AG08395 (cell line): ENCODE measurements at regions not wholly inside any gene's neighbourhood (a gene's known extent, or its start where the extent isn't known, plus 50 kb on each side); places are given as distances from the start of the nearest gene placed in this dataset.
A peak's percentile ranks its signal among the peaks of the same experiment; 100 is the strongest.

Experiments
- DNase-seq: peaks from one replicate; pipeline ENCODE4 v3.0.0; 2012; ENCODE audit warnings: mixed read lengths, low spot score

DNA sequence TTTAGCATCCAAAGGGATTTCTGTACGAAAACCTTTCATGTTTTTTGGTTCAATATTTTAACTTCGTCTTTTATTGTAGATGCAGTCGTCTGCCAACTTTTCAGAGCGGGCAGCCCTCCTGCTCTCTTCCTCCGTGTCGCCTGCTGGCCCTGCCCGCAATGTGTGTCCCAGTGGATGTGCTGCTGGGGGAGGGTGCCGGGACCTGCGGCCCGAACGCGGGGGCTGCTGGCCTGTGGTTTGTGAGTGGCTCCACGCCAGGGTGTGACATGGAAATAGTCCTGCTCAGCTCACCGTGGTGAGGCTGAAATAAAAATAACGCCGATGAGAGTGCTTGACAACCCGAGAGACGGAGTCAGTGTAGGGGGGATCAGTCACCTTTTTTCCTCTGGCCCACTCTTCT is 59.7 kb upstream of the GRPEL1 start:
- no peak for DNase-seq

DNA sequence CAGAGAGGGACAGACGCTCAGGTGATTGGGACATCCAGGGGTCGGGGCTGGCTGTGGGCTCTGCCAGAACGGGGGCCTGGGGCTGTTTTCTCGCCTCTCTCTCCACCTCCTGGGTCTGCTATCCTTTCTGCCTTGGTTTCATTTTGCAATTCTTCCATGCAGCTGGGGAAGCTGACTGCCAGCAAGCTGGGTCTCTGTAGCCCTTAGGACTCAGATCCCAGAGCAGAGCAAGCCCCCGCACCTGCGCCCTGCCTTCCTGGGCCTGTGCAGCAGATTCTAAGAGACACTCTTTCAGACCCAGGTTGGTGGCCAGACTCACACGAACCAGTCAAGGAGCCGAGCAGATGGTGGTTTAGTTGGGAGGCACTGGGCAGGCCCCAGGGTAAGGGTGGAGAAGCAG is 59.1 kb upstream of the GRPEL1 start:
- no peak for DNase-seq

DNA sequence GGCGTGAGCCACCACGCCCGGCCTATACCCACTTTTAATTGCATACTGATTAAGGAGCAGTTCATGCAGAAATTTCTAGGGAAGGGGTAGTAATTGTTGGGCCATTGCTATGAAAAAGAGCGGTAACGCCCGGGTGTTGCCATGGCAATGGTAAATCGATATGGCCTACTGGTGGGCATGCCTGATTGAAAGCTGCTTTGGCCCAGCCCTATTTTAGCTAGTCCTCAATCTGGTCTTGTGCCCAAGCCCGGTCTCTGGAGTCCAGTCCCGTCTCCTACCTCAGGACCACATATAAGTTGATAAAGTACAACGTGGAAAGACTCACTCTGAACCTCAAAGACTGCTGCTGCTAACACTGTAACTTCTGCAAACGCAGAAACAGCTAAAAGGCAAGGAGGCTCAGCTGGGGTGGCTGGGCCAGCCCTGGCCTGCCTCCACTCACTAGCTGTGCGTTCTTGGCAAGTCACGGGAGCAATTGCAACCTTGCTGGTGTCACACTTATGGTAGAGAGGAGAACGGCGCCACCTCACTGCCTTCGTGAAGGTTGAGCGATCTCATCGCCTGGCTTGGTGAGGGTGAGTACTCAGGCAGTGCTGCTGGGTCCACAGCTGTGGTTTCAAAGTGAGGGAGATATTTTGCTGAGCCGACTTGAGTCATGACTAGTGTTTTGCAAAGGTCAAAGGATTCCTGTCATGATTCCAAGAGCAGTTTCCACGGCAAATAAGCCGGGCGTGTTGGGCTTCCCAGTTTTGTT is 57.0 kb upstream of the GRPEL1 start:
- peak; percentile 92 for DNase-seq

DNA sequence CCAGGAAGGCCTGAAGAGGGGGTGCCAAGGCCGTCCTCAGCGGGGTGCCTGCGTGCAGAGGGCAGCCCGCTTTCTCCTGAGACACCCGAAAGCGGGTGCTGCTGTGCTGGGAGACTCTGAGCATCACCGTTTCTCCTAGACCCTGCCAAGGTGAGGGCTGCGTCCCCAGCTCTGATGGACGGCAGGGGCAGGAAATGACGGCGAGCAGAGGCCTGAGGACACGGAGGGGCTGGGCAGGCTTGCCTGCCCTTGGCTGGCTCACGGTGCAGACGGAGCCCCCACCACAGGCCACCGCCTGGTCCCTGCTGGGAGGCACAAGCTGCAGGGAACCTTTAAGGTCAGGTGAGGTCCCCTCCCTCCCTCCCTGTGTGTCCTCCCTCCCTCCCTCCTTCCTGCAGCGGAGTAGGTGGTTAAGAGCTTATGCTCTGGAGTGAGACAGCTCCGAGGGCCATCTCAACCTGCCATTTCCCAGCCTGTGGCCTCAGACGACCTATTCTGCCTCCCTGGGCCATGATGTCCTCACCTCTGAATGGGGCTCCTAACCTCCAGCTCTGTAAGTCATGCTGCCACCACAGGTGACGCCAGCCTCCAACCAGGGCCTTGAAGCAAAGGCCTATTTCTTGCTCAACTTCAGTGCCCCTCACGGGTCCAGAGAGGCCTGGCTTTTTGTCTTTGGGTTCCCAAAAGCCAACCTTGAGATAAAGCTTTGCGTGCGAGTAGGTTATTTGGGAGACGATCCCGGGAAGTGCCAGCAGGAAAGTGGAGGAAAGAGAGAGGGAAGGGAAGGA is 54.2 kb upstream of the GRPEL1 start:
- DNase-seq = no peak

DNA sequence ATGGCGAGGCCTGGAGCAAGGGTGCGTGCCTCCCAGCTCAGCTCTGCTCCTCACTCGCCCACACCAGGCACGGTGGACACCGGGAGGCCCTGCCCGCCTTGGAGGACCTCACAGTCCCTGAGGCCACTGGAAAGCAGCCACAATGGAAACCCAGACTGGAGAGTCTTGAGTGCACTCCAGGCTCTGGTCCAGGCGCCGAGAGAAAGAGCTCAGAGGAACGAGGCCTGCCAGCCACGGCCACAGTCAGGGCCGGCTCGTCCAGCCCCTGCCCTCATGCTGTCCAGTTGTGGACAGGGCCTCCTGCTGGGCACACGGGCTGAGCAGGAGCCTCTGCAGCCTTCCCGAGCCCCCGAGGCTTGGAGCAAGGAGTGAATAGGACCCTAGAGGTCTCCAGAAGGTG is 53.3 kb upstream of the GRPEL1 start:
- no peak for DNase-seq

DNA sequence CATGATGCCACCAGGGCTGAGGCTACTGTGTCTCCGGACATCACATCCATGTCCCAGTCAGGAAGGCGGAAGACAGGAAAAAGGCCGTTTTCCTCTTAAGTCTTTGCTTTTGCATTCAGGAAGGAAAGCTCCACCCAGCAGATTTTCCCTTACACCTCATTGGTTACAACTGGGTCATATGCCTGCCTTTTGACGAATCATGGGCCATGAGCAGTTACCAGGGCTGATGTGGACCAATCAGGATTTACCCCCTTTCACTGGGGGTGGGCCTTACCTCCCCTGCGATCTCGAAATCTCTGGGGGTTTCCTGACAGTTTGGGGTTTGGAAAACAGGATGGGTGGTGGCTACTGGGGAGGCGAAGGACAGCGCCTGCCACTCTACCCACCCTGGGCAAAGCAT is 52.5 kb upstream of the GRPEL1 start:
- DNase-seq = peak; percentile 33

DNA sequence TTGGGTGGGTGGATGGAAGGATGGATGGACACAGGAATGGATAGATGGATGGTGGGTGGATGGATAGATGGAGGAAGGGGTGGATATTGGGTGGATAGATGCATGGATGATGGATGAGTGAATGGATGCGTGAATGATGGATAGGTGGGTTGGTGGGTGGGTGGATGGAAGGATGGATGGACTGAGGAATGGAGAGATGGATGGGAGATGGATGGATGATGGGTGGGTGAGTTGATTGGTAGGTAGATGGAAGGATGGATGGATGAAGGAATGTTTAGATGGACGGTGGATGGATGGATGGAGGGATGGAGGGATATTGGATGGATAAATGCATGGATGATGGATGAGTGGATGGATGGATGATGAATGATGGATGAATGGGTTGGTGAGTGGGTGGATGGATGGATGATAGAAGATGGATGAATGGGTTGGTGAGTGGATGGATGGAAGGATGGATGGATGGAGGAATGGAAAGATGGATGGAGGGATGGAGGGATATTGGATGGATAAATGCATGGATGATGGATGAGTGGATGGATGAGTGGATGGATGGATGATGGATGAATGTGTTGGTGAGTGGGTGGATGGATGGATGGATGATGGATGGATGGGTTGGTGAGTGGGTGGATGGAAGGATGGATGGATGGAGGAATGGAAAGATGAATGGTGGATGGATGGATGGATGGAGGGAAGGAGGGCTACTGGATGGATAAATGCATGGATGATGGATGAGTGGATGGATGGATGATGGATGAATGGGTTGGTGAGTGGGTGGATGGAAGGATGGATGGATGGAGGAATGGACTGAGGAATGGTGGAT is 50.4 kb upstream of the GRPEL1 start:
- DNase-seq = no peak
